A549 (cell line): ENCODE measurements at regions not wholly inside any gene's neighbourhood (a gene's known extent, or its start where the extent isn't known, plus 50 kb on each side); places are given as distances from the start of the nearest gene placed in this dataset.

Experiments
- BHLHE40 ChIP-seq: IDR thresholded peaks from 2 replicates; pipeline ENCODE4 v1.6.1; 2012; ENCODE audit warnings: low read depth, low read length, inconsistent platforms
- CBX2 ChIP-seq: fragments of 200-600 bp; sonication (generic); IDR thresholded peaks from 2 replicates; pipeline ENCODE4 v1.6.1; 2016; ENCODE audit warnings: low read depth, mild to moderate bottlenecking, borderline replicate concordance
- CEBPB ChIP-seq, 2 experiments: fragments of >200 bp in 1 of 2; sonication (Bioruptor Twin) in 1 of 2; formaldehyde crosslinking in 1 of 2; IDR thresholded peaks; 2 replicates each; pipeline ENCODE4 v1.6.1; 2012 to 2016
- EP300 ChIP-seq, 2 experiments: fragments of >200 bp; sonication (Bioruptor Twin); formaldehyde crosslinking; IDR thresholded peaks; 2 replicates in 1 of 2; 3 replicates in 1 of 2; pipeline ENCODE4 v1.6.1; 2016 to 2017
- JUNB ChIP-seq: fragments of >200 bp; sonication (Bioruptor Twin); formaldehyde crosslinking; IDR thresholded peaks from 2 replicates; pipeline ENCODE4 v1.6.1; 2016
- MAZ ChIP-seq: fragments of 150-350 bp; IDR thresholded peaks from 2 replicates; pipeline ENCODE4 v1.6.1; 2014; ENCODE audit warnings: antibody characterized with exemption, low read depth, low read length, borderline replicate concordance
- POLR2A ChIP-seq: IDR thresholded peaks from 2 replicates; pipeline ENCODE4 v1.6.1; 2012; ENCODE audit warnings: mild to moderate bottlenecking, low read length
- RAD21 ChIP-seq, 2 experiments: fragments of >200 bp in 1 of 2; sonication (Bioruptor Twin) in 1 of 2; formaldehyde crosslinking in 1 of 2; IDR thresholded peaks in 1 of 2; conservative IDR thresholded peaks in 1 of 2; 2 replicates in 1 of 2; 3 replicates in 1 of 2; pipeline ENCODE4 v1.6.1; 2012 to 2018; ENCODE audit warnings: inconsistent platforms in 1 of 2
- ZC3H11A ChIP-seq: fragments of 450-650 bp; IDR thresholded peaks from 2 replicates; pipeline ENCODE4 v1.6.1; 2014; ENCODE audit warnings: antibody characterized with exemption, mild to moderate bottlenecking
- TF ChIP-seq, protein P1 (sequence below): fragments of >200 bp; sonication (Bioruptor Twin); formaldehyde crosslinking; IDR thresholded peaks from 3 replicates; pipeline ENCODE4 v1.5.1; 2016
- TF ChIP-seq, protein P2 (sequence below): fragments of 250-450 bp; sonication (Bioruptor Pico); IDR thresholded peaks from 2 replicates; pipeline ENCODE4 v1.5.0; 2020; ENCODE audit warnings: low read depth, mild to moderate bottlenecking, moderate library complexity
- TF ChIP-seq, protein P3 (sequence below): fragments of 250-450 bp; sonication (Bioruptor Pico); IDR thresholded peaks from 2 replicates; pipeline ENCODE4 v1.5.0; 2021; ENCODE audit warnings: mild to moderate bottlenecking, moderate library complexity, borderline replicate concordance
- TF ChIP-seq, protein P4 (sequence below): IDR thresholded peaks from 2 replicates; pipeline ENCODE4 v1.6.1; 2012
- TF ChIP-seq, protein P5 (sequence below): fragments of 450-650 bp; IDR thresholded peaks from 2 replicates; pipeline ENCODE4 v1.6.1; 2014; ENCODE audit warnings: antibody characterized with exemption

DNA sequence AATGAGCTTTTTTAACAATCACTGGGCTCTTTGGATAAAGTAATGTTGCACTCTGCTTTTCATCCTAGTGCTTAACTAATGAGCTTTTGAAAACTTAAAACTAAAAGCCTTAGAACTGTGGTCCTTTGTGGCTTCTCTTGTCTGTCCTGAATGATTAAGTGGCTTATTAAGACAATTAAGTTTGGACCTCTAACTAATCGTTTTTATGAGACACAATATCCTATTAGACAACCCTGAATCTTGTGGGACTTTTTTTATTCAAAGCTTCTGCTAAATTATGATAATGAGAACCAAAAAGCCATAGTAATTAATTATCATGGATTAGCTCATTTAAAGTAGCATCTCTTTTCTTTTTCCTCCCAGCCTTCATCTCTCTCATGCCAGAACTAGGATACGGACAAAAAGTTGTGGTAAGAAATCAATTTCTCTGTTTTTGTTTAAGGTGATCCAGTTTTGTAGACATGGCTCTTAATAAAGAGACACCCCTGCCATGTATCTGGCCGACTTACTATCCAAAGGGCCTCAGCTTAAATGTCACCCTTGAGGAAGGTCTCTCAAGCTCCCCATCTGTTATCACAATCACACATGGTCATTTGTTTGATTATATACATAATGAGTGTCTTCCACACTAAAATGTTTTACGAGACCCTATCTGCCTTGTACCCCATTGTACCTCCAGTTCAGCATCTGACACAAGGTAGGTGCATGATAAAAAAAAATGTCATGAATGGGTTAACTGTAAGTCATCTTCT lies 384.4 kb upstream of the IRAK1BP1 start:
- TF ChIP-seq JUNB (no peak), CEBPB (IDR thresholded peaks at IDR 0.05) (no peak), EP300 (IDR thresholded peaks at IDR 0.05) (no peak), BHLHE40 (no peak), MAZ (no peak), POLR2A (no peak), CBX2 (no peak), ZC3H11A (no peak), RAD21 (conservative IDR thresholded peaks at IDR 0.05 in 1 of 2, IDR thresholded peaks at IDR 0.05 in 1 of 2) (no peak)
- TF ChIP-seq, protein P1, sequence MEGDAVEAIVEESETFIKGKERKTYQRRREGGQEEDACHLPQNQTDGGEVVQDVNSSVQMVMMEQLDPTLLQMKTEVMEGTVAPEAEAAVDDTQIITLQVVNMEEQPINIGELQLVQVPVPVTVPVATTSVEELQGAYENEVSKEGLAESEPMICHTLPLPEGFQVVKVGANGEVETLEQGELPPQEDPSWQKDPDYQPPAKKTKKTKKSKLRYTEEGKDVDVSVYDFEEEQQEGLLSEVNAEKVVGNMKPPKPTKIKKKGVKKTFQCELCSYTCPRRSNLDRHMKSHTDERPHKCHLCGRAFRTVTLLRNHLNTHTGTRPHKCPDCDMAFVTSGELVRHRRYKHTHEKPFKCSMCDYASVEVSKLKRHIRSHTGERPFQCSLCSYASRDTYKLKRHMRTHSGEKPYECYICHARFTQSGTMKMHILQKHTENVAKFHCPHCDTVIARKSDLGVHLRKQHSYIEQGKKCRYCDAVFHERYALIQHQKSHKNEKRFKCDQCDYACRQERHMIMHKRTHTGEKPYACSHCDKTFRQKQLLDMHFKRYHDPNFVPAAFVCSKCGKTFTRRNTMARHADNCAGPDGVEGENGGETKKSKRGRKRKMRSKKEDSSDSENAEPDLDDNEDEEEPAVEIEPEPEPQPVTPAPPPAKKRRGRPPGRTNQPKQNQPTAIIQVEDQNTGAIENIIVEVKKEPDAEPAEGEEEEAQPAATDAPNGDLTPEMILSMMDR: no peak
- TF ChIP-seq, protein P2, sequence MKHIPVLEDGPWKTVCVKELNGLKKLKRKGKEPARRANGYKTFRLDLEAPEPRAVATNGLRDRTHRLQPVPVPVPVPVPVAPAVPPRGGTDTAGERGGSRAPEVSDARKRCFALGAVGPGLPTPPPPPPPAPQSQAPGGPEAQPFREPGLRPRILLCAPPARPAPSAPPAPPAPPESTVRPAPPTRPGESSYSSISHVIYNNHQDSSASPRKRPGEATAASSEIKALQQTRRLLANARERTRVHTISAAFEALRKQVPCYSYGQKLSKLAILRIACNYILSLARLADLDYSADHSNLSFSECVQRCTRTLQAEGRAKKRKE: no peak
- TF ChIP-seq, protein P3, sequence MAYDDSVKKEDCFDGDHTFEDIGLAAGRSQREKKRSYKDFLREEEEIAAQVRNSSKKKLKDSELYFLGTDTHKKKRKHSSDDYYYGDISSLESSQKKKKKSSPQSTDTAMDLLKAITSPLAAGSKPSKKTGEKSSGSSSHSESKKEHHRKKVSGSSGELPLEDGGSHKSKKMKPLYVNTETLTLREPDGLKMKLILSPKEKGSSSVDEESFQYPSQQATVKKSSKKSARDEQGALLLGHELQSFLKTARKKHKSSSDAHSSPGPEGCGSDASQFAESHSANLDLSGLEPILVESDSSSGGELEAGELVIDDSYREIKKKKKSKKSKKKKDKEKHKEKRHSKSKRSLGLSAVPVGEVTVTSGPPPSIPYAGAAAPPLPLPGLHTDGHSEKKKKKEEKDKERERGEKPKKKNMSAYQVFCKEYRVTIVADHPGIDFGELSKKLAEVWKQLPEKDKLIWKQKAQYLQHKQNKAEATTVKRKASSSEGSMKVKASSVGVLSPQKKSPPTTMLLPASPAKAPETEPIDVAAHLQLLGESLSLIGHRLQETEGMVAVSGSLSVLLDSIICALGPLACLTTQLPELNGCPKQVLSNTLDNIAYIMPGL: no peak
- TF ChIP-seq, protein P4, sequence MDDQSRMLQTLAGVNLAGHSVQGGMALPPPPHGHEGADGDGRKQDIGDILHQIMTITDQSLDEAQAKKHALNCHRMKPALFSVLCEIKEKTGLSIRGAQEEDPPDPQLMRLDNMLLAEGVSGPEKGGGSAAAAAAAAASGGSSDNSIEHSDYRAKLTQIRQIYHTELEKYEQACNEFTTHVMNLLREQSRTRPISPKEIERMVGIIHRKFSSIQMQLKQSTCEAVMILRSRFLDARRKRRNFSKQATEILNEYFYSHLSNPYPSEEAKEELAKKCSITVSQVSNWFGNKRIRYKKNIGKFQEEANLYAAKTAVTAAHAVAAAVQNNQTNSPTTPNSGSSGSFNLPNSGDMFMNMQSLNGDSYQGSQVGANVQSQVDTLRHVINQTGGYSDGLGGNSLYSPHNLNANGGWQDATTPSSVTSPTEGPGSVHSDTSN: no peak
- TF ChIP-seq, protein P5, sequence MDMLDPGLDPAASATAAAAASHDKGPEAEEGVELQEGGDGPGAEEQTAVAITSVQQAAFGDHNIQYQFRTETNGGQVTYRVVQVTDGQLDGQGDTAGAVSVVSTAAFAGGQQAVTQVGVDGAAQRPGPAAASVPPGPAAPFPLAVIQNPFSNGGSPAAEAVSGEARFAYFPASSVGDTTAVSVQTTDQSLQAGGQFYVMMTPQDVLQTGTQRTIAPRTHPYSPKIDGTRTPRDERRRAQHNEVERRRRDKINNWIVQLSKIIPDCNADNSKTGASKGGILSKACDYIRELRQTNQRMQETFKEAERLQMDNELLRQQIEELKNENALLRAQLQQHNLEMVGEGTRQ: no peak
